Femur (tissue), 1 donor: ENCODE measurements at regions not wholly inside any gene's neighbourhood (a gene's known extent, or its start where the extent isn't known, plus 50 kb on each side); places are given as distances from the start of the nearest gene placed in this dataset.
"Not testable (repeated sequence)": the region's sequence is repeated elsewhere in the genome, so short reads cannot be mapped to it uniquely, and the experiment has no call there.

Source experiments
- DNase-seq: peaks from one replicate; pipeline ENCODE4 v3.0.0-alpha.2; 2017

DNA sequence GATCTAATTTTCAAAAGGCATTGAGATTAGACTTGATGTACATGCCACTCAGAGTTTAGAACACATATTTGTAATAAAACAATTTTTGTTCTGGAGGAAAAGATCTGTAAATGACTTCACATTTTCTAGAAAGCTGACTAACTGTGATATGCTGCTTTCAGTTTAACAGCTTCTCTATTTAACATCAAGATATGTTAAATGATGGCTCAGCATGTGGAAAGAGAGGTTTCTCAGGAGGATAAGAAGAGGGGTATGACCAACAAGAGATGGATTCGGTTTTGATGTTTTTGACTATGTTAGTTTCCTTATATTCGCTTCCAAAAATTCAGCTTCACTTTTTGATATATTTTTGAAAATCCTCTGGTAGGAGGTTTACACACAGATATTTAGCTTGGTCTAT lies 698.7 kb downstream of the GLUD2 start:
- no peak for DNase-seq

DNA sequence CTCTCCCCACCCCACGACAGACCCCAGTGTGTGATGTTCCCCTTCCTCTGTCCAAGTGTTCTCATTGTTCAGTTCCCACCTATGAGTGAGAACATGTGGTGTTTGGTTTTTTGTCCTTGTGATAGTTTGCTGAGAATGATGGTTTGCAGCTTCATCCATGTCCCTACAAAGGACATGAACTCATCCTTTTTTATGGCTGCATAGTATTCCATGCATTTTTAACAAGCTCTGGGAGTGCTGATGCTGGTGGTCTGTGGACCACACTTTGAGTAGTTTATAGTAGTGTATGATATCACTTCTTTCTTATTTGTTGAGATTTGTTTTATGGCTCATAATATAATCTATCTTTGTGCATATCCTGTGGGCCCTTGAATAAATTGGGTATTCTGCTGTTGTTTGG lies 706.2 kb downstream of the GLUD2 start:
- not testable (repeated sequence) for DNase-seq

DNA sequence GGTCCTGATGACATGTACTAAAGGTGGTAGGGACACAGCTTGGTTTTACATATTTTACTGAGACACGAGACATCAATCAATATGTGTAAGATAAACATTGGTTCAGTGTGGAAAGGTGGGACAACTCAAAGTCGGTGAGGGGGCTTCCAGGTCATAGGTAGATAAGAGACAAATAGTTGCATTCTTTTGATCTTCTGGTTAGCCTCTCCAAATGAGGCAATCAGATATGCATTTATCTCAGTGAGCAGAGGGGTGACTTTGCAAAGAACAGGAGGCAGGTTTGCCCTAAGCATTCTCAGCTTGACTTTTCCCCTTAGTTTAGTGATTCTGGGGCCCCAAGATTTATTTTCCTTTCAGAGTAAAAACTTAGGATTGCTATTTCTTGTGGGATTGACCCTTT lies 706.9 kb downstream of the GLUD2 start:
- no peak for DNase-seq

DNA sequence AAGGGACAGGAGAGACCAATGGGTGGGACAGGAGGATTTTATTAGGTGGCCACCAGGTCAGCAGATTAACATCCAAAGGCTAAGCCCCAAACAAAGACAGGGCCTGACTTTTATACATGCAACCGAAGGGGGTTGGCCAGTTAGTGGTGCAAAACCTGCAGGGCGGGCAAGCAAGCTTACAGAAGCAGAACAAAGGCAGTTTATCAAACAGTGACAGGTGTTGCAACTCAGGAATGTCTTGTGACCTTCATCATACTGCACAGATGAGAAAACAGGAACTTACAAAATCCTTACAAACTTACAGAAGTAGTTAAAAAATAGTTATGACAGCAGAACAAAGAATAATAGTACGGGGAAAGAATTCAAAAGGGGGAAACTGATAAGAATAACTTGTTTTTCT lies 708.1 kb downstream of the GLUD2 start:
- no peak for DNase-seq

DNA sequence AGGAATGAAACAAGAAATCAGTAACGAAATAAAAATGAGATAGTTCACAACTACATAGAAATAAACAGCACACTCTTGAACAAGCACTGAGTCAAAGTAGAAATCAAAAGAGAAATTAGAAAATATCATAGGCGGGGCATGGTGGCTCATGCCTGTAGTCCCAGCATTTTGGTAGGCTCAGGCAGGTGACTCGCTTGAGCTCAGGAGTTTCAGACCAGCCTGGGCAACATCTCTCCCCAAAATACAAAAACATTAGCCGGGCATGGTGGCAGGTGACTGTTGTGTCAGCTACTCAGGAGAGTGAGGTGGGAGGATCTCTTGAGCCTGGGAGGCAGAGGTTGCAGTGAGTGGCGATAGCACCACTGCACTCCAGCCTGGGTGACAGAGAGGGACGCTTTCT lies 714.4 kb downstream of the GLUD2 start:
- no peak for DNase-seq

DNA sequence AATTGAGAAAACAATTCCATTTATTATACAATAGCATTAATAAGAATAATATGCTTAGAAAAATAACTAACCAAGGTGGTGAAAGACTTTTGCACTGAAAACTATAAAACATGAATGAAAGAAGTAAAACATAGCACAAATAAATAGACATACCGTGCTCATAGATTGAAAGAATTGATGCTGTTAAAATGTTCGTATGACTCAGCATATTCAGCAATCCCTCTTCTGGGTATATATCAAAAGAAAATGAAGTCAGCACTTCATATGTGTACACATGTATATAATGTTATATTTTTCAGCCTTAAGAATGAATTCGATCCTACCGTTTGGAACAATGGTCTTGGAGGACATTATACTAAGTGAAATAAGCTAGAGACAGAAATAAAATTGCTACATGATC lies 716.3 kb downstream of the GLUD2 start:
- DNase-seq: no peak

DNA sequence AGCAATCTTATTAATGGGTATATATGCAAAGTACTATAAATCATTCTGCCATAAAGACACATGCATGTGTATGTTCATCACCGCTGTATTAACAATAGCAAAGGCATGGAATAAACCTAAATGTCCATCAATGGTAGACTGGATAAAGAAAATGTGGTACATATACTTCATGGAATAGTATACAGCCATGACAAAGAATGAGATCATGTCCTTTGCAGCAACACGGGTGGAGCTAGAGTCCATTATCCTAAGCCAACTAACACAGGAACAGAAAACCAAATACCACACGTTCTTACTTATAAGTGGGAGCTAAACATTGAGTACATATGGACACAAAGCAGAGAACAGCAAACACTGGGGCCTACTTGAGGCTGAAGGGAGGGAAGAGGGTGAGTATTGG lies 720.8 kb downstream of the GLUD2 start:
- not testable (repeated sequence) for DNase-seq

DNA sequence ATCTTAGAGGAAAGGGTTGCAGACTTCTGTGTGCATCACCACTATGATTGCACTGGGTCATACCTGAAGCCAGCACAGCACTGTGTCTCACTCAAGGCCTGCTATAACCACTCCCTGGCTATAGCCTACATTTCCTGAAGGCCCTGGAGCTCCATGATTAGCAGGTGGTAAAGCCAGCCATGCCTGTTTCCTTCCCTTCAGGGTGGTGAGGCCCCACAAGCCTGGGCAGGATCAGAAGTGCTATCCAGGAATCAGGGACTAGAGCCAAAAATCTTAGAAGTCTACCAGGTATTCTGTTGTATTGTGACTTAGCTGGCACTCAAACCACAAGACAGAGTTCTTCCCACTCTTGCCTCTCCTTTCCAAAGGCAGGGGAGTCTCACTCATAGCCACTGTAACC lies 734.6 kb downstream of the GLUD2 start:
- DNase-seq: no peak

DNA sequence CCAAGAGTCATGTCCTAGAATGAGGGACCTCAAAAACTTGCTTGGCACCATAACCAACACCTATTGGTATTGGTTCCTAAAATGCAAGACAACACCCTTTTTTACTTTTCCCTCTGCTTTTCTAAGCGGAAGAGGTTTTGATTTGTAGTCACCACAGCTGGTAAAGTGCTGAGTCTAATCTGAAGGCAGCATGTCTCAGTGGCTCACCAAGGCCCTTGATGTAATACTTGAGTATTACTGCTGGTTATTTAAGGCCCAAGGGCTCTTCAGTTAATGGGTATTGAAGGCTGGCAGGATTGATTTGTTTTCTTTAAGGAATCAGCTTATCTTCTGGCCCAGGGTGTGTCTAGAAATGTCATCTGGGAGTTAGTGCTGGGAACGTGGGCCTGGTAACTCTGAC lies 735.1 kb downstream of the GLUD2 start:
- no peak for DNase-seq

DNA sequence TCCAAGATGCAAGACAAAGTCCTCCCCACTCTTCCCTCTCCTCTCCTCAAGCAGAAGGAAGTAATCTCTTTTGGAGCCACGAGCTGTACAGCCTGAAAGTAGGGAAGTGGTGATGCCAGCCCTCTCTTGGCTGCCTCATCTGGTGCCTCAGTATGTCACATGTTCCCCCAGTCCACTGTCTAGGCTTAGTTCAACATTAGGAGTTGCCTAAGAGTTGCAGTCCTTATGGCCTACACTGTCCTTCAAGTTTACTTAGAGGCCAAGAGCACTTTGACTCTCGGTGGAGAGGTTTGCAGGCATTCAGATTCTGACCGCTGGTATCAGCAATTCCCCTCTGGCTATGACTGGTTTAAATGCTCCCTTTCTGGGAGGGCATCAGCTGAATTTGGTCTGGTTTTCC lies 735.6 kb downstream of the GLUD2 start:
- no peak for DNase-seq

DNA sequence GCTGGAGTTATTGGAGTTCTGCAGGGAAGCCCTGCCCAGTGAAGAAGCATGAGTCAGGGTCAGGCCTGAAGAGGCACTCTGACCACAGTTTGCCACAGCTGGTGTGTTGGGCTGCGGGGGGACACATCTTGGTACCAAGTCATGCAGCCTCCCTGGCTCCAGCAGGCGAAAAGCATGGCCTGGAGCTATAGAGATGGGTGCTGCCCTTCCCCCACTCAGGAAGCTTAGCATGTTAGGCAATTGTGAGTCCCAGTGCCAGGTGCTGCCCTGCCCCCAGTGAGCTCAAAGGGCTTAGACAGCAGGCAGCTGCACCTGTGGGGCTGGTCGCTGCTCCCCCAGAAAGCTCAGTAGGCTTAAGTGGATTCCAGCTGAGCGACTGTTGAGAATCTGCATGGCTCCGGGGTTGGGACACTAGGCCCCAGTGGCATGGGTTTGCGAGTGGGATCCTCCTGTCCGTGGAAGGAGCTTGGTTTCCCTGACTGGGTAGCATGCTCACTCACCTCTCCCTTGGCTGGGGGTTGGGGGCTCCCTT lies 755.5 kb downstream of the GLUD2 start:
- DNase-seq: no peak

DNA sequence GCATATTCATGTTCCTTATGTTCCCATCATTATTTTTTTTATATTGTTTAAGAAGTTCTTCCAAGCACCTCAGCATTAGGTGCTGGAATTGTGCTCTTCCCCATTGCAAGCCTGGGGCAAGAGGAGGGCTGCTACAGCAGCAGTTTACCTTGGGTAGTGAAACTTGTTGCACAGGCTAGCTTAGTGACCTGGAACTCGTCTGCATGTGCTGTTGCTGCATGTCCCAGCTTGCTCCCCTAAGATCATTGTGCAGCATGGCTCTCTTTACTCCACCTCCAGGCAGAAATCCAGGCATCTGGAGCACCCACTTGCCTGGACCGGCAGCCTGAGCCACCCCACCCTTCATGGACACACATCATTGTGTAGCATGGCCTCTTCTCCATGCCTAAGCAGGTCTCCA lies 776.0 kb downstream of the GLUD2 start:
- no peak for DNase-seq

DNA sequence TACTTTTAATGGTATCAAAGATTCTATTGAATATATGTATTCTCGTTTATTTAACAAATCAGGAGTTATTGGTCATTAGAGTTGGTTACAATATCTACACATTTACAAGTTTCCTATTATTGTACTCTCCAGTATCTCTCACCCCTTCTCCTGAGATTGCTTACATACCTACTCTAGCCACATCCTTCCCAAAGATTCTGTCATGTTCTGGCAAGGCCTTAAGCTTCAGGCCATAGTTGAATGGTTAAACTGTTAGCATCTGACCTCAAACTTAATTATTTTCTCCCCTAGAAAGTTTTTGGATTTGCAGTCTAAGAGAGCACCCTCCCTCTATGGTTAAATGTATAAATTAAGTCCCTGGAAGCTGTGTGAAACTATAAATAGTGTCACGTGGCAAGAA lies 784.2 kb downstream of the GLUD2 start:
- no peak for DNase-seq

DNA sequence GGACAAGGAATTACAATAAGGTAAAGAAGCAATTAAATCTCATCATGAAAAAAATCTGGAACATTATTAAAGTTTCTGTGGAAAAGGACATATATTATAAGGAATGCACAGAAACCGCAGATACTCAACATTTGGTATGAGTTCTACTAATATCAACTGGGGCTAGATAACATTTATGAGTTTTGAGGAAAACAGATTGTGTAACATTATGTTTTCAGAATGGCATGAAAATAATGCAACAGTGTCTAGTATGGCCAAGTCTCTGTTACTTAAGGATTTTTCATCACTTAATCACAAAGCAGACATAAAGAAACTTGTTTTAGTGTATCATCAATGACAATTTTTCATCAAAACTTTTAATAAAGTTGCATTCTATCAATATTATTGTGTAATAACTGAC lies 785.0 kb downstream of the GLUD2 start:
- no peak for DNase-seq

DNA sequence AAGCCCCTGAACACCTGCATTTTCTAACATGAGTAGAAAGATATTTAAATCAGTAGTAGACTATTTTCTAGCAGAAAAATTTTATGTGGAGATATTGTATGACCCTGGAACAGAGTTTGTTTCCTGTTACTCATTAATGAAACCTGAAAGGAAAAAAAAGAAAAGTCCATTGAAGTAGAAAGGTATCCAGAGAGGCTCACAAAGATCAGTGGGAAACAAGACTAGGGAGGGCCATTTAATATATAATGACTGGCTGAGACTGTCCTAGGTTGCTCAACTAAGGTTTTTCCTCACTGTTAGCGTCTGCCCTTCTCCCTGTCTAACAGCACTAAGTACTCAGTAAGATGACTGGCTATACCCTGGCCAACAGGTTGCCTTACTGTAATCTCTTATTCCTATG lies 788.6 kb downstream of the GLUD2 start:
- DNase-seq: no peak

DNA sequence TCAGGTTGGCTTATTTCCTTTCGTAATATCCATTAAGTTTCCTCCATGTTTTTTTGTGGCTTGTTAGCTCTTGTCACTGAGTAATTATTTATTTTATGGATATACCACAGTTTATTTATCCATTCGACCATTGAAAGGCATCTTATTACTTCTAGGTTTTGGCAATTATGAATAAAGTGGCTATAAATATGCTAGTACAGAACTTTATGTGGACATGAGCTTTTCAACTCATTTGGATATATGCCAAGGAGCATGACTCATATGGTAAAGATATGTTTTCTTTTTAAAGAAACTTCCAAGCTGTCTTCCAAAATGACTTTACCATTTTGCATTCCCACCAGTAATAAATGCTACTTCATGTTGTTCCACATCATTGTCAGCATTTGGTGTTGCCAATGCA lies 803.6 kb downstream of the GLUD2 start:
- no peak for DNase-seq

DNA sequence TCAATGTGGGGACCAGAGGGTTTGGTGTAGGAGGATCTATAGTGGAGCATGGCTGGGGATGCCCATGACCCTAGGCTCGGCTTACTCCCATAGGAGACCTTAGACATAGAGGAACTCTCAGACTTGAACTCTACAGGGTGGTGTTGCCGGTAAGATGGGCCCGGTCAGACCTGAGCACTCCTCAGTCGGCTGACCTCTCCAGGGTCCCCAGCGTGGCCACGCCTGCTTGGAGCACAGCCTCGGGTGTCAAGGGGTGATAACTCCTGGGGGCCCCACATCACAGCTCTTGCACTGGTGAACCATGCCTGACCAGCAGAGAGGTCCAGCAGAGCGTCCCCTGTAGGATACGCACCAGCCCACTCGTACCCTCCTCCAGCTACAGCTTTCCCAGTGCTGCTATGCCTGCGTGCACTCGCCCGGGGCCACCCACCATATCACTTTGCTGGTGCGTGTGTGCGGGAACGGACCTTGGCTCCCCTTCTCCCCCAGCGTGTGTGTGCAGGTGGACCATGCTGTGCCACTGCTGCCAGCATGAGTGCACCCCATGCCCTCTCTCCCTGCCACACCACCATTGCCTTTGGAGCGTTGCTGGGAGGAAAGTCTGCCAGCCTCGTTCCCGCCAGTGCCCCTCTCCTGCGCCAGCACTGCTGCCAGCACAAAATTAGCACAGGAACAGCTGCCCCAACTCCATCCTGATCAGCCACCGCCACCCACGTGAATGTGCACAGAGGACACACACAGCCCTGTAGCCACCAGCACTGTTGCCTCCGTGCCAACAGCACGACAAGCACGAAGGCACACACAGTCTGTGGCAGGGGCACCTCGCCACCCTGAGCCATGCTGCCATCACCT lies 806.6 kb downstream of the GLUD2 start:
- no peak for DNase-seq

DNA sequence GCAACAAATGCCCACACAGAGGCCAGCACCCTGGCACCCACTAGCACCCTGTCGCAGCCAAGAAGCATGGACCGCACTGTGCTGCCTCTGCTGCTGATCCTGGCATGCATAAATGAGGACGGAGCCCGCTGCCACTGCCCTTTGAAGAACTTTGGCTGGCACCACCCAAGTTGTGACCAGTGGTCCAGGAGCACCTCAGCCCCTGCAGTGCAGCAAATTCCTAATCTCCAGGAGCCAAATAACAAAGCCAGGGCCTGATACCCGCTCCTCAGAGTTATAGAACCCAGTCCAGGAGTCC lies 807.2 kb downstream of the GLUD2 start:
- DNase-seq: no peak

DNA sequence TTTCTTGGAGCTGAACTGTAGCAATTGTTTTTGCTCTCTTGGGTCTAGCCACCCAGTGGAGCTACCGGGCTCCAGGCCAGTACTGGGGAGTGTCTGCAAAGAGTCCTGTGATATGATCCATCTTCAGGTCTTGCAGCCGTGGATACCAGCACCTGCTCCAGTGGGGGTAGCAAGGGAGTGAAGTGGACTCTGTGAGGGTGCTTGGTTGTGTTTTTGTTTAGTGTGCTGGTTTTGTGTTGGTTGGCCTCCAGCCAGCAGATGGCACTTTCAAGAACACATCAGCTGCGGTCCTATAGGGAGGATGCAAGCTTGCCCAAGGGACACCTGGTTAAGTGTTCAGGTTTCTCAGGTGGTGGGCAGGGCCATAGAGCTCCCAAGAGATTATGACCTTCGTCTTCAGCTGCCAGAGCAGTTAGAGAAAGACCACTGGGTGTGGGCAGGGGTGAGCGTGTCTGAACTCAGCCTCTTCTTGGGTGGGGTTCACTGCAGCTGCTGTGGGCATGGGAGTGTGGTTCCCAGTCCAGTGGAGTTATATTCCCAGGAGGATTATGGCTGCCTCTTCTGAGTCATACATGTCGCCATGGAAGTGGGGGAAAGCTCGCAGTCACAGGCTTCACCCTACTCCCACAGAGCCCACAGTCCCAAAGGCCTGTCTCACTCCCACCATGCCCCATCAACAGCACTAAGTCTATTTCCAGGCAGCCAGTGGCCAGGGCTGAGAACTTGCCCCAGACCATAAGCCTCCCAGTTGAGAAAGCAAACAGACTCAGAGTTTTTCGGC lies 811.6 kb downstream of the GLUD2 start:
- no peak for DNase-seq

DNA sequence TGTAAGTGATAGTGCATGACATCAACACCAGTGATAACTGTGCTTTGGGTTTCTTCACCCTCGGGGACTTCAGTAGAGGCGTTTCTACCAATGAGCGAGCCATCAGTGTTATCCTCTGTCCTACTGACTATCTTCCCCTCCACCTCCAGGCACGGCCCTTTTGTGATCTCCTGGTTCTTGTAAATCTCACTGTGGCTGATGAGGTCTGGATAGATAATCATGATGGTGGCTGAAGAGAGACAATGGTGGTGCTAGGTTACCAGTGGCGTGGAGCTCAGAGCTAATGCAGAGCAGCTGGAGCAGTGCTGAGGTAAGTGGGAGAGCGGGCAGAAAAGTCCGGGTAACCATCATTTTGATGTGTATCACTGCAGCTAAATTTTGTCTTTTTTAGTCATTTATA lies 816.6 kb downstream of the GLUD2 start:
- DNase-seq: no peak

DNA sequence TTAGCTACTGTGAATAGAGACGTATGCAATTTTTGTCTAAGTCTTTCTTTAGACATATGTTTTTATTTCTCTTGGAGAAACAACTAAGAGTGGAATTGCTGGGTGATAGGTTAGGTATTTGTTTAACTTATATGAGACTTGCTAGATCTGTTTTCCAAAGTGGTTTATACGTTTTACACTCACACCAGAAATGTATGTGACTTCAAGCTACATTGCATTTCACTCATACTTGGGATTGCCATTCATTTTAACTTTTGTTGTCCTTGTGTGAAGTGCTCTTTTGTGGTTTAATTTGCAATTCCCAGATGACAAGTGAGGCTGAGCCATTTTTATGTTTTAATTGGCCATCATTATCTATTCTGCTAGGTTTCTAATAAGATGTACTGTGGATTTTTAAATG lies 817.2 kb downstream of the GLUD2 start:
- no peak for DNase-seq

DNA sequence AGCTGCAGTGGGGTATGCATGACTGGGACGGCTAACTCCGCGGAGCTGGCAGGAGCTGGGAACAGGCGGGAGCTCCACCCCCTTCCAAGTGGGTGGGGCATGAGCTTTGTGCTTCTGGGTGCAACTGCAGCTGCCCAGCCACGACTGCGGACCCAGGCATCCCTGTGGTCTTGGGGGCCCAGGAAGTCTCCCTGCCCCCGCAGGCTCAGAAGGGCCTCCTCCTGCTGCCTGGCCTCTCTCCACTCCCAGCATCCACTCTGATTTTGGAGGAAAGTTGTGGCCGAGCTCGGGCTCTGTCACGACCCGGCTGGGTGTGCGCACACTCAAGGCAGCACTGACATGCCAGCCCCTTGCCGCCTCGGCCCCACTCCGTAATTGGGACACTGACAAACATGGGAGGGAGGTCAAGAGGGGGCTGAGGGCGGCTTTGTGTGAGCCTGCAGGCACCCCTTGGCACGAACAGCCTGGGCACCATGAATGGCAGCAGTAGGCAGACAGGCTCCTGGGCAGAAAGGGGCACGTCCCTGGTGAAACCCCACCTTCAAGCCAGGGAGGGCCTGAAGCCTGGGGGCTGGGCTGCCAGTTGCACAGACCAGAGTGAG lies 822.6 kb downstream of the GLUD2 start:
- DNase-seq: no peak

DNA sequence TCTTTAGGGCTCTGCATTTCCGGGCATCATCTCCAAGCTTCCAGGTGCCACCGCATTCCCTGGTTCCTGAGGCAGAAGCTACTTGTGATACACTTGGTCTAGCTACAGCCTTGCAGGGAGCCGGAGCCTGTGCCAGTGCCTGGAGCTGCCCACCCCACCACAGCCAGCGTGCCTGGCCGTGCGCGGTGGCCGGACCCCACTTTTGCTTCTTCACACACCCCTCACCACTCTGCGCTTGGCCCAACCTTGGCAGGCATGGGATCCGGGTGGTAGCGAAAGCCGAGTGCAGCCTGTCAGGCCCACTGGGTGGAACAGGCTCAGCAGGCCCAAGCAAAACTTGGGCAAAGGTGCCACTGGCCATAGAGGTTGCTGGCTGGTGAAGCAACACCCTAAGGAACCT lies 823.7 kb downstream of the GLUD2 start:
- DNase-seq: no peak

DNA sequence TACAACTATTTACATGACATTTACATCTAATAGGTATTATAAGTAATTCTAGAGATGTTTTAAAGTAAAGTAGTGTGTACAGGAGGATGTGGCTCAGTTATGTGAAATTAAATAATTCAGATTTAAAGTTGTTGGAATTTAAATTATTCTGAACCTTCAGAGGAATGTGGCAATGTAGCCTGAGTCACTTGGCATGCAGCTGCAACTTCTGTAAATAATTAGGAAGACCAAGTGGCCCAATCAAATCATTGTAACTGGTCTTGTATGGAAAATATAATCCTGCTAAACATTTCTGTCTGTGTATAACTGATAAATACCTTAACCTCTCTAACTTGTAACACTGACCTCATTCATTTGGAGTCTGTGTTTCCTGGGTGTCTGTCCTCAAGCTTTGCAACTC lies 828.9 kb downstream of the GLUD2 start:
- no peak for DNase-seq
